ENCODE measurements at regions not wholly inside any gene's neighbourhood (a gene's known extent, or its start where the extent isn't known, plus 50 kb on each side); places are given as distances from the start of the nearest gene placed in this dataset.

GRCh38 chr10:59538623-59539022 is 171.0 kb downstream of the SLC16A9 start:
- no peak overlapping the region for H3K27ac ChIP-seq
- TF ChIP-seq CTCF (IDR thresholded peaks at IDR 0.05) = no peak
- no peak for TF ChIP-seq POLR2A (IDR thresholded peaks at IDR 0.05)
- no peak for ATAC-seq
- intact Hi-C loops (cut with DNase I) = no loop called here
- DNase-seq = no peak
- H3K27me3 ChIP-seq = no peaks in the 10 kb centered on the region
- H3K9me3 ChIP-seq = no peaks in the 10 kb centered on the region
- no peaks in the 10 kb centered on the region for H3K4me1 ChIP-seq
- WGBS (ENCODE audit: insufficient coverage, low coverage, low lambda C conversion rate, missing lambda C conversion rate) = 71% methylated on average over 7 of the region's 11 CpGs
- H3K36me3 ChIP-seq = no peaks in the 10 kb centered on the region
- H3K4me3 ChIP-seq = no peak overlapping the region

- Histone ChIP-seq H3K9me3 (no peaks in the 10 kb centered on the region), H3K4me3 (no peak overlapping the region), H3K27ac (no peak overlapping the region), H3K36me3 (no peaks in the 10 kb centered on the region), H3K4me1 (no peaks in the 10 kb centered on the region), H3K27me3 (no peaks in the 10 kb centered on the region)
- intact Hi-C loops (cut with DNase I) = no loop called here
- 62% methylated on average over 4 of the region's 4 CpGs for WGBS (ENCODE audit: insufficient coverage, low coverage, low lambda C conversion rate, missing lambda C conversion rate)
- DNase-seq (no peak), ATAC-seq (no peak)
- TF ChIP-seq POLR2A (IDR thresholded peaks at IDR 0.05) = no peak
Observed at GRCh38 chr10:59537501-59537900, 172.1 kb downstream of the SLC16A9 start.

GRCh38 chr10:59536167-59537014 is 173.3 kb downstream of the SLC16A9 start:
- no peaks in the 10 kb centered on the region for H3K9me3 ChIP-seq
- TF ChIP-seq POLR2A (IDR thresholded peaks at IDR 0.05) (no peak), CTCF (IDR thresholded peaks at IDR 0.05) (no peak)
- H3K27me3 ChIP-seq = no peaks in the 10 kb centered on the region
- no peaks in the 10 kb centered on the region for H3K4me1 ChIP-seq
- 27% methylated on average over 2 of the region's 4 CpGs for WGBS (ENCODE audit: insufficient coverage, low coverage, low lambda C conversion rate, missing lambda C conversion rate)
- ATAC-seq (peak in 3 of 4 donors; percentile 40 to 72 (median 52)), DNase-seq (no peak)
- intact Hi-C loops (cut with DNase I) = no loop called here
- H3K4me3 ChIP-seq = no peak overlapping the region
- H3K36me3 ChIP-seq = no peaks in the 10 kb centered on the region
- peak overlapping the region in 2 of 3 donors; percentile 8 to 9 for H3K27ac ChIP-seq

- 45% methylated on average over 1 of the region's 1 CpG for WGBS (ENCODE audit: insufficient coverage, low coverage, low lambda C conversion rate, missing lambda C conversion rate)
- no peaks in the 10 kb centered on the region for H3K27me3 ChIP-seq
- H3K9me3 ChIP-seq = no peaks in the 10 kb centered on the region
- intact Hi-C loops (cut with DNase I) = no loop called here
- TF ChIP-seq CTCF (IDR thresholded peaks at IDR 0.05) (no peak), POLR2A (IDR thresholded peaks at IDR 0.05) (no peak)
- DNase-seq (no peak), ATAC-seq (no peak)
- no peaks in the 10 kb centered on the region for H3K36me3 ChIP-seq
- no peak overlapping the region for H3K4me3 ChIP-seq
- H3K27ac ChIP-seq = no peak overlapping the region
- H3K4me1 ChIP-seq = no peaks in the 10 kb centered on the region
Observed at GRCh38 chr10:59524348-59524747, 162.0 kb upstream of the FAM13C start.

GRCh38 chr10:59523851-59524250 is 161.5 kb upstream of the FAM13C start:
- Histone ChIP-seq H3K36me3 (no peaks in the 10 kb centered on the region), H3K27ac (no peak overlapping the region), H3K4me3 (no peak overlapping the region), H3K9me3 (no peaks in the 10 kb centered on the region), H3K4me1 (no peaks in the 10 kb centered on the region), H3K27me3 (no peaks in the 10 kb centered on the region)
- ATAC-seq (no peak), DNase-seq (no peak)
- intact Hi-C loops (cut with DNase I) = no loop called here
- WGBS (ENCODE audit: insufficient coverage, low coverage, low lambda C conversion rate, missing lambda C conversion rate) = 51% methylated on average over 6 of the region's 6 CpGs
- TF ChIP-seq CTCF (IDR thresholded peaks at IDR 0.05) = no peak
- no peak for TF ChIP-seq POLR2A (IDR thresholded peaks at IDR 0.05)

Data from right lobe of liver (tissue), 6 donors.